Tibial nerve (tissue), 3 donors: ENCODE measurements at regions not wholly inside any gene's neighbourhood (a gene's known extent, or its start where the extent isn't known, plus 50 kb on each side); places are given as distances from the start of the nearest gene placed in this dataset.

Experiments used
- POLR2A ChIP-seq, 2 donors: fragments of 450-650 bp; IDR thresholded peaks; one replicate each; pipeline ENCODE4 v1.6.1; 2017; ENCODE audit warnings: antibody characterized with exemption in 2 of 2, mild to moderate bottlenecking in 2 of 2, moderate library complexity in 2 of 2
- TF ChIP-seq, protein P1 (sequence below), 5 experiments: fragments of 200-600 bp in 3 of 5; fragments of 450-650 bp in 2 of 5; sonication (generic) in 3 of 5; IDR thresholded peaks; one replicate each; pipeline ENCODE4 v1.5.1; 2016 to 2019; ENCODE audit warnings: antibody characterized with exemption in 5 of 5, mild to moderate bottlenecking in 3 of 5, moderate library complexity in 2 of 5

DNA sequence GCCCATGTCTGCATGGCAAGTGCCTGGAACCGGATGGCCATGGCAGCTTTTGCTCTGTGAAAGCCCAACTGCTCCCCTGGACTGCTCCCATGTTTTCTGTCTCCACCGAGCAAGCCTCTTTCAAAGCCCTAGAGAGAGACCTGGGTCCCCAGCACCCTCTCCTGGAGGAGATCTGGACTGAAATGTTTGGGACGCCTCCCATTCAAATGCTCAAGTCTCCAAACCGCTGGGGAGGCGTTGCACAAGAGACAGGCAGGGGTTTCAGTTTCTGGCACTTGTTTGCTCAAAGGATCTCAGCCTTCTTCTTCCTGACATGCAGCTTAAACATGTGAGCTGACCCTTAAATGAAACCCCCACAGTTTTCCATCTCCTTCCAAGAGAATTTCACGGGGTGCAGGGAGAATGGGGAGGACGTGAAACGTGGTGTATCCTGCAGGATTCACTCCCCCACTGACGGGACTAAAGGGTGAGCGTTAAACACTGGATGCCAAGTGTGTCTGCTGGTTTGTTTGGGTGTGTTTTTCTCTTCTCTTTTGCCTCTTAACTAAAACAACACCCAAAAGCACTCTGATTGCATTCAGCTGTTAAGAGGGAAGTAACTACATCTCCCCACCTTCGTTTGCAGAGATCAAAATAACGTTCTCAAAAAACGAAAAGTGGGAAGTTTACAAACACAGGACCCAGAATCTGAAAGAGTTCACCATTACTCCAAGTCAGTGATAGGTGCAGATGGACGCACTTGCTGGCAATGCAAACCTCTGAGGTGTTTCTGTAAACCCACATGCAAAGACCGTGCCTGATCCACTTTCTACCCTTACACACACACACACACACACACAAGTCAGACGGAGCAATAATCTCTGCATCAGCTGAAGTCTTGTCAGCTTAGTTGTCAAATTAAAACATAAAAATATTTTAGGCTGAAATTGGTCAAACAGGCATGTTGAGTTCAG lies 256.9 kb downstream of the C16orf95 start:
- TF ChIP-seq, protein P1, sequence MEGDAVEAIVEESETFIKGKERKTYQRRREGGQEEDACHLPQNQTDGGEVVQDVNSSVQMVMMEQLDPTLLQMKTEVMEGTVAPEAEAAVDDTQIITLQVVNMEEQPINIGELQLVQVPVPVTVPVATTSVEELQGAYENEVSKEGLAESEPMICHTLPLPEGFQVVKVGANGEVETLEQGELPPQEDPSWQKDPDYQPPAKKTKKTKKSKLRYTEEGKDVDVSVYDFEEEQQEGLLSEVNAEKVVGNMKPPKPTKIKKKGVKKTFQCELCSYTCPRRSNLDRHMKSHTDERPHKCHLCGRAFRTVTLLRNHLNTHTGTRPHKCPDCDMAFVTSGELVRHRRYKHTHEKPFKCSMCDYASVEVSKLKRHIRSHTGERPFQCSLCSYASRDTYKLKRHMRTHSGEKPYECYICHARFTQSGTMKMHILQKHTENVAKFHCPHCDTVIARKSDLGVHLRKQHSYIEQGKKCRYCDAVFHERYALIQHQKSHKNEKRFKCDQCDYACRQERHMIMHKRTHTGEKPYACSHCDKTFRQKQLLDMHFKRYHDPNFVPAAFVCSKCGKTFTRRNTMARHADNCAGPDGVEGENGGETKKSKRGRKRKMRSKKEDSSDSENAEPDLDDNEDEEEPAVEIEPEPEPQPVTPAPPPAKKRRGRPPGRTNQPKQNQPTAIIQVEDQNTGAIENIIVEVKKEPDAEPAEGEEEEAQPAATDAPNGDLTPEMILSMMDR (IDR thresholded peaks at IDR 0.05) = no peak
- TF ChIP-seq POLR2A (IDR thresholded peaks at IDR 0.05) = no peak
